K562 (cell line): ENCODE measurements at regions not wholly inside any gene's neighbourhood (a gene's known extent, or its start where the extent isn't known, plus 50 kb on each side); places are given as distances from the start of the nearest gene placed in this dataset.

Experiments
- ATAC-seq: fragments of 200-7000 bp; cut with Tn5 transposase; 3 replicates; pipeline ENCODE4 v1.9.1; 2020; ENCODE audit warnings: moderate library complexity
- BruUV-seq: library from RNA; stranded (reverse); fragments of 400-500 nt; replicated peaks from 2 replicates; lab custom pipeline; 2021; lab: Mats Ljungman, UMichigan
- CTCF ChIA-PET: fragments of 300-600 bp; formaldehyde crosslinking; extraction: SDS; loops from one replicate; lab custom pipeline; 2021; ENCODE audit warnings: low intra/inter-chr PET ratio; lab: Yijun Ruan, JAX
- POLR2A ChIA-PET: fragments of 300-600, 350-650 bp; sonication (Branson Sonifier 250); formaldehyde crosslinking; extraction: SDS; loops from one replicate; lab custom pipeline; 2021; ENCODE audit warnings: antibody characterized with exemption, inconsistent platforms; lab: Yijun Ruan, JAX
- DNase-seq, 4 experiments: peaks; one replicate each; pipeline versions ENCODE4 v3.0.0 to v3.0.0-alpha.2; 2011 to 2018; ENCODE audit warnings: low spot score in 3 of 4, mixed read lengths in 3 of 4; ENCODE audit errors: extremely low read depth in 1 of 4
- FAIRE-seq: peaks from 2 replicates; lab custom pipeline; 2011; peaks lifted over from hg19 to GRCh38; lab: Jason Lieb, UNC
- H2AFZ ChIP-seq: 2 replicates; pipeline ENCODE4 v1.6.0; 2011; ENCODE audit warnings: low read depth, low read length, control low read depth, inconsistent platforms
- H3K27ac ChIP-seq: fragments of 200-600 bp; 3 replicates; pipeline ENCODE4 v1.8.0; 2011; ENCODE audit warnings: low read depth, mild to moderate bottlenecking, control low read depth, inconsistent platforms, low read length, moderate library complexity, mixed read lengths; ENCODE audit errors: extremely low read depth
- H3K27me3 ChIP-seq, 2 experiments: fragments of 300-600 bp in 1 of 2; 2 replicates in 1 of 2; 3 replicates in 1 of 2; pipeline versions ENCODE4 v1.6.0 to v1.8.0; 2011; ENCODE audit warnings: inconsistent platforms in 2 of 2, low read length in 2 of 2, mild to moderate bottlenecking in 1 of 2, mixed read lengths in 1 of 2, moderate library complexity in 1 of 2; ENCODE audit not compliant: control insufficient read depth in 2 of 2, insufficient read depth in 2 of 2
- H3K36me3 ChIP-seq: fragments of 300-600 bp; 3 replicates; pipeline ENCODE4 v1.8.0; 2011; ENCODE audit warnings: mild to moderate bottlenecking, low read length, inconsistent platforms; ENCODE audit not compliant: control insufficient read depth, insufficient read depth
- H3K4me1 ChIP-seq, 2 experiments: fragments of 200-600 bp in 1 of 2; replicated peaks in 1 of 2; 2 replicates in 1 of 2; 3 replicates in 1 of 2; pipeline versions ENCODE4 v1.5.1 to v1.8.0; 2011; ENCODE audit warnings: inconsistent platforms in 2 of 2, low read length in 2 of 2, mild to moderate bottlenecking in 1 of 2, mixed read lengths in 1 of 2, moderate library complexity in 1 of 2; ENCODE audit not compliant: control insufficient read depth in 2 of 2, insufficient read depth in 2 of 2
- H3K4me2 ChIP-seq: 2 replicates; pipeline ENCODE4 v1.6.1; 2011; ENCODE audit warnings: low read length, control low read depth, inconsistent platforms, mixed read lengths; ENCODE audit not compliant: insufficient read depth
- H3K4me3 ChIP-seq: fragments of 200-600 bp; sonication (generic), shearing (Covaris generic); 2 replicates; pipeline ENCODE4 v1.5.1; 2016; ENCODE audit warnings: control low read depth, inconsistent platforms
- H3K79me2 ChIP-seq: fragments of 200-600 bp; 3 replicates; pipeline ENCODE4 v1.8.0; 2011; ENCODE audit warnings: low read length, inconsistent platforms; ENCODE audit not compliant: control insufficient read depth, insufficient read depth
- H3K9ac ChIP-seq, 2 experiments: 2 replicates each; pipeline versions ENCODE4 v1.6.0 to v1.6.1; 2011; ENCODE audit warnings: low read depth in 2 of 2, low read length in 2 of 2, control low read depth in 1 of 2, inconsistent platforms in 1 of 2, mild to moderate bottlenecking in 1 of 2, mixed read lengths in 1 of 2; ENCODE audit not compliant: insufficient read depth in 1 of 2
- H3K9me1 ChIP-seq: one replicate; pipeline ENCODE4 v1.6.0; 2011; ENCODE audit warnings: inconsistent platforms, mild to moderate bottlenecking, low read length, moderate library complexity; ENCODE audit not compliant: control insufficient read depth, insufficient read depth
- H3K9me3 ChIP-seq: replicated peaks from 2 replicates; pipeline ENCODE4 v1.5.1; 2011; ENCODE audit warnings: low read depth, low read length, inconsistent platforms; ENCODE audit not compliant: control insufficient read depth, insufficient read depth
- H4K20me1 ChIP-seq: replicated peaks from 2 replicates; pipeline ENCODE4 v1.6.1; 2011; ENCODE audit warnings: low read length, inconsistent platforms, mixed read lengths; ENCODE audit not compliant: control insufficient read depth, insufficient read depth
- ZNF224 ChIP-seq: sonication (generic); formaldehyde crosslinking; IDR thresholded peaks from 2 replicates; pipeline ENCODE4 v1.8.0; 2022; ENCODE audit warnings: mild to moderate bottlenecking, missing genetic modification reagents
- WGBS: fragments of 100-300 bp; shearing (Covaris generic); methylation state at CpG from one replicate; pipeline ENCODE4 v1.1.6; 2016; ENCODE audit warnings: low coverage, mixed read lengths; ENCODE audit not compliant: insufficient coverage; ENCODE audit errors: missing lambda C conversion rate; 5-methylcytosine and 5-hydroxymethylcytosine counted together
- in situ Hi-C: fragments of 300-500 bp; cut with MboI; formaldehyde crosslinking; loops from 4 replicates; pipeline ENCODE4 v1.15.0; 2018; ENCODE audit warnings: inconsistent platforms, mixed read lengths
- intact Hi-C: fragments of 100-400 bp; cut with micrococcal nuclease; formaldehyde crosslinking; loops from 2 replicates; pipeline ENCODE4 v1.14.2; 2022
- TF ChIP-seq, protein P1 (sequence below): sonication (generic); formaldehyde crosslinking; IDR thresholded peaks from 2 replicates; pipeline ENCODE4 v1.8.1; 2023; ENCODE audit warnings: missing genetic modification reagents, mild to moderate bottlenecking, borderline replicate concordance

DNA sequence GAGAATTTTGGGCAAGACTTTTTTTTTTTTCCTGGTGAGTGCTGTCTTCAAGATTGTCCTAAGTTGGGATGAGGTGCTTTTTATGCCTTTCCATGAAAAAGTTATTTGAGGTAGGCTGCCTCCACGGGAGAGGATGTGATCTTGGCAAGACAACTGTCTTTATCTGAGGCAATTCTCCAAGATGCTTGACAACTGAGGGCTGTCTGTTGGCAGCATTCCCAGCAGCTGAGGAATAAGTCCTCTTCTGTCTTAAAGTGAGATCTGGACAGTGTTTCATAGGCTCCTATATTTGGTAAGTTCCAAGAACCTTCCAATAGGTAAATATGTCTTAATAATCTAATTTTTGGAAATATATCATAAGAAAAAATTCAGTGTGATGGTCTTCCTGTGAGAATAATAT is 662.0 kb downstream of the CDH11 start:
- ATAC-seq (no peak), DNase-seq (no peak), FAIRE-seq (no peak)
- ChIA-PET POLR2A (no interaction called here), CTCF (no interaction called here)
- H3K36me3 ChIP-seq: no peaks in the 10 kb centered on the region
- no peaks in the 10 kb centered on the region for H3K27me3 ChIP-seq
- H3K27ac ChIP-seq: no peak overlapping the region
- BruUV-seq: no TSS peak
- no peak overlapping the region for H2AFZ ChIP-seq
- no peaks in the 10 kb centered on the region for H3K9me1 ChIP-seq
- H3K9me3 ChIP-seq: no peaks in the 10 kb centered on the region; the same call in 1 of the 2 replicates
- H3K79me2 ChIP-seq: no peaks in the 10 kb centered on the region
- 0% methylated on average over 1 of the region's 1 CpG for WGBS
- TF ChIP-seq, protein P1, sequence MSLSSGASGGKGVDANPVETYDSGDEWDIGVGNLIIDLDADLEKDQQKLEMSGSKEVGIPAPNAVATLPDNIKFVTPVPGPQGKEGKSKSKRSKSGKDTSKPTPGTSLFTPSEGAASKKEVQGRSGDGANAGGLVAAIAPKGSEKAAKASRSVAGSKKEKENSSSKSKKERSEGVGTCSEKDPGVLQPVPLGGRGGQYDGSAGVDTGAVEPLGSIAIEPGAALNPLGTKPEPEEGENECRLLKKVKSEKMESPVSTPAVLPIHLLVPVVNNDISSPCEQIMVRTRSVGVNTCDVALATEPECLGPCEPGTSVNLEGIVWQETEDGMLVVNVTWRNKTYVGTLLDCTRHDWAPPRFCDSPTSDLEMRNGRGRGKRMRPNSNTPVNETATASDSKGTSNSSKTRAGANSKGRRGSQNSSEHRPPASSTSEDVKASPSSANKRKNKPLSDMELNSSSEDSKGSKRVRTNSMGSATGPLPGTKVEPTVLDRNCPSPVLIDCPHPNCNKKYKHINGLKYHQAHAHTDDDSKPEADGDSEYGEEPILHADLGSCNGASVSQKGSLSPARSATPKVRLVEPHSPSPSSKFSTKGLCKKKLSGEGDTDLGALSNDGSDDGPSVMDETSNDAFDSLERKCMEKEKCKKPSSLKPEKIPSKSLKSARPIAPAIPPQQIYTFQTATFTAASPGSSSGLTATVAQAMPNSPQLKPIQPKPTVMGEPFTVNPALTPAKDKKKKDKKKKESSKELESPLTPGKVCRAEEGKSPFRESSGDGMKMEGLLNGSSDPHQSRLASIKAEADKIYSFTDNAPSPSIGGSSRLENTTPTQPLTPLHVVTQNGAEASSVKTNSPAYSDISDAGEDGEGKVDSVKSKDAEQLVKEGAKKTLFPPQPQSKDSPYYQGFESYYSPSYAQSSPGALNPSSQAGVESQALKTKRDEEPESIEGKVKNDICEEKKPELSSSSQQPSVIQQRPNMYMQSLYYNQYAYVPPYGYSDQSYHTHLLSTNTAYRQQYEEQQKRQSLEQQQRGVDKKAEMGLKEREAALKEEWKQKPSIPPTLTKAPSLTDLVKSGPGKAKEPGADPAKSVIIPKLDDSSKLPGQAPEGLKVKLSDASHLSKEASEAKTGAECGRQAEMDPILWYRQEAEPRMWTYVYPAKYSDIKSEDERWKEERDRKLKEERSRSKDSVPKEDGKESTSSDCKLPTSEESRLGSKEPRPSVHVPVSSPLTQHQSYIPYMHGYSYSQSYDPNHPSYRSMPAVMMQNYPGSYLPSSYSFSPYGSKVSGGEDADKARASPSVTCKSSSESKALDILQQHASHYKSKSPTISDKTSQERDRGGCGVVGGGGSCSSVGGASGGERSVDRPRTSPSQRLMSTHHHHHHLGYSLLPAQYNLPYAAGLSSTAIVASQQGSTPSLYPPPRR: no peak
- TF ChIP-seq ZNF224 (CRISPR knock-in tag): no peak
- in situ Hi-C loops: no loop called here
- no peaks in the 10 kb centered on the region for H3K4me1 ChIP-seq
- H3K4me3 ChIP-seq: no peak overlapping the region
- intact Hi-C loops: no loop called here
- H4K20me1 ChIP-seq: no peaks in the 10 kb centered on the region
- no peak overlapping the region for H3K9ac ChIP-seq
- no peak overlapping the region for H3K4me2 ChIP-seq
